Right renal pelvis (tissue), 4 donors: ENCODE measurements at regions not wholly inside any gene's neighbourhood (a gene's known extent, or its start where the extent isn't known, plus 50 kb on each side); places are given as distances from the start of the nearest gene placed in this dataset.

ENCODE experiments used
- DNase-seq, 4 donors: peaks; one replicate each; pipeline ENCODE4 v3.0.0-alpha.2; 2013; ENCODE audit warnings: low read depth in 4 of 4, low spot score in 3 of 4, missing footprints in 1 of 4

DNA sequence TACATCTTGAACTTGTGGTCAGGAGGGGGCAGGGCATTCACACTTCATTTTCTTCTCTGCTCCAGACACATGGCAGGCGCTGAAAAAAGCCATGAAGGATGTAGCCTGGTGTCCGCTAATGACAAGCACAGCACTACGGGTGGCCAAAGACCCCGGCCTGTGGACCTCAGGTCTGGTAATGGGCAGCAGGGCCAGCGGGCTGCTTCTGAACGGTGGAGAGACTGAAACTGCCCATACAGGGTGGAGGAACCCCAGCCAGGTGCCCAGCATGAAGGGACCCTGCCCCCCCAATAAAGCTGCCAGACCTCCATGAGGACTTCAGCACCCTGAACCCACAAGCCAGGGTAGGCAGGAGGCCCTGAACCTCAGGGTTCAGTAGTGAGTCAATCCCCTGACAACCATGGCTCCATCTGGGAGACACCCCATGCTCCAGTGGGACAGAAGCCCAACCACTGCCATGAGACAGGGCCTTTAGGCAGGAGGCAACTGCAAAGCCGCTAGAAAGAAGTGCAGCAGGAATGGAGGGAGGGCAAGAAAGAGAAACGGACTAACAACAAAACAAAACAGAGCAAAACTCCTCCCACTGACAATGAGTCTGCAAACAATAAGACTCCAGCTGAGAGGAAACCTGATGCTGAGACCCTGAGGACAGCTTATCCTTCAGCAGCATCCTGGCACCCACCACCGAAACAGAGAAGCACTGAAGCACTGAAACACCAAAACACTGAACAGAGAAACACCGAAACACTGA, 140.2 kb upstream of the PPP2R2D start:
- DNase-seq: no peak

DNA sequence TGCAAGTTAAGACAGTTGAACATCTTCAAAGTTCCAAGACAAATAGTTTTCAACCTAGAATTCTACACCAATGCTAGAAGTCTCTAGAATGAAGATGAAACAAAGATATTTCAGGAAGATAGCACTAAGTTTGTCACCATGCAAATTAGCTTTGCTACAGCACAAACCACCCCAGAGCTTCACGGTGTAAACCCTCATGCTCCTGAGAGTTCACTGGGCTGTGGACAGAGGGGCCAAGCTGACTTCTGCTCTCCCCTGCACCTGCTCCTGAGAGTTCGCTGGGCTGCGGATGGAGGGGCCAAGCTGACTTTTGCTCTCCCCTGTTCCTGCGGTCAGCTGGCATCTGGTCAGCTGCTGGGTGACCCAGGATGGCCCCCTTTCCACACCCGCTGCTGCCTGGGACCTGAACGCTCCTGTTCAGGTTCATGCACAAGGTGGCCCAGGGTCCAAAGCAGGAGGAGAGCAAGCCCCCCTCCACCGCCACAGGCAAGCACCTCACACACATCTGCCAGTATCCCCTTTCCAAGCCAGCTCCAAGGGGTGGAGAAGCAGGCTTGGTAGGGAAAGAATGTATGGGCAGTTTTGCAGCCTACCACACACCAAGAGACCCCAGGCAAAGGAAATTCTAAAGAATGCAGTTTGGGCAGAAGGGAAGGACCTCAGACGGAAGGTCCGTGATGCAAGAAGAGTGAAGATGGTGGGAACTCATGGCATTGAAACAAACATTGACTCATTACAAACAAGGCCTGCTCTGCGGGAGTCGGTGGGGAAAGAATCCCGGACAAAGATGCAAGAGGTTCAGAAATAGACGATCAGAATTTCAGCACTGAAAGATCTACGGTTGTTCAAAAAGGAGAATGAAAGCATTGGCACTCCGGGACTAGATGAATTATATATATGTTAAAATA, 137.8 kb upstream of the PPP2R2D start:
- no peak for DNase-seq

DNA sequence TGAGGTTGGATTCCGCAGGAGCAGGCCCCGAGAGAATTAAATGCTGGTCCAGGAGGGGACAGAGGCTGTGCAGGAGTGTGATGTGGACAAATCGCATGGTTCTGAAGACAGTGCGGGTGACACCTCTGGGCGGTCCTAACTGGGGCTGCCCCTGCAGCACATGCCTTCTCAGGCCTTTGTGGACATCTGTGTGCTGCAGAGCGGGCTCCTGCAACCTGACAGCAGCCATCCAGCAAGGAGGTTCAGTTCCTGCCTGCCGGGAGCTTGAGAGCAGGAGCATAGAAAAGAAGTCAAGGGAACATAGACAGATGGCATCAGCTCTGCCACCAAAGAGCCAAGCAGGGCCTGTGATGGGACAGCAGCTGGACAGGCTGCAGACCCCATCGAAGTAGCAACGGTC, 135.9 kb upstream of the PPP2R2D start:
- DNase-seq: no peak

DNA sequence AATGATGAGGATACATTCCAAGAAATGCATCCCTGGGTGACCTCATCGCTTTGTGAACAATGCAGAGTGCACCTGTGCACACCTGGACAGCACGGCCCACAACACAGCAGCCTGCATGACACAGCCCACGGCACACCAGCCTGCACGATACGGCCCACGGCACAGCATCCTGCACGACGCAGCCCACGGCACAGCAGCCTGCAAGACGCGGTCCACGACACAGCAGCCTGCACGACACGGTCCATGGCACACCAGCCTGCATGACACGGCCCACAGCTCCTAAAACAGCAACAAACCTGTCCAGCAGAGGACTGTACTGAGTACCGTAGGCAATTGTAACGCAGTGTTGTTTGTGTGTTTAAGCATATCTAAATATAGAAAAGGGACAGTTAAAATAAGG, 134.7 kb upstream of the PPP2R2D start:
- DNase-seq: no peak

DNA sequence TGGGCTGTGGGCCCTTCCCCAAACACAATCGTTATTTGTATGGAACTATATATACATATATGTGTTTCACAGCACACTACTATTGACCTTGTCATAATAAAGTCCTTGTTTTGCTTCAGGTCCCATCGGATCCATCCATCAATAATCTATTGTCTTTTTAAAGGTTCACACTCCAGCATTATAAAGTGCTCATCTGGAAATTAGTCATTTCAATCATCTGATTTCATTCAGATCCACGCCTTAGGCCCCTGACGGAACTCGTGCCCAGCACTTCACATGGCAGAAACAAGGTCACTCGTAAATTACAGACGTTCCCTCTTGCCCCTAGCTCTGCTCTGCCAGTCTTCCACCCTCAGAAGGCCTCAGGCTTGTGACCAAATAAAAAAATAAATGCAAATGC, 133.1 kb upstream of the PPP2R2D start:
- DNase-seq: no peak

DNA sequence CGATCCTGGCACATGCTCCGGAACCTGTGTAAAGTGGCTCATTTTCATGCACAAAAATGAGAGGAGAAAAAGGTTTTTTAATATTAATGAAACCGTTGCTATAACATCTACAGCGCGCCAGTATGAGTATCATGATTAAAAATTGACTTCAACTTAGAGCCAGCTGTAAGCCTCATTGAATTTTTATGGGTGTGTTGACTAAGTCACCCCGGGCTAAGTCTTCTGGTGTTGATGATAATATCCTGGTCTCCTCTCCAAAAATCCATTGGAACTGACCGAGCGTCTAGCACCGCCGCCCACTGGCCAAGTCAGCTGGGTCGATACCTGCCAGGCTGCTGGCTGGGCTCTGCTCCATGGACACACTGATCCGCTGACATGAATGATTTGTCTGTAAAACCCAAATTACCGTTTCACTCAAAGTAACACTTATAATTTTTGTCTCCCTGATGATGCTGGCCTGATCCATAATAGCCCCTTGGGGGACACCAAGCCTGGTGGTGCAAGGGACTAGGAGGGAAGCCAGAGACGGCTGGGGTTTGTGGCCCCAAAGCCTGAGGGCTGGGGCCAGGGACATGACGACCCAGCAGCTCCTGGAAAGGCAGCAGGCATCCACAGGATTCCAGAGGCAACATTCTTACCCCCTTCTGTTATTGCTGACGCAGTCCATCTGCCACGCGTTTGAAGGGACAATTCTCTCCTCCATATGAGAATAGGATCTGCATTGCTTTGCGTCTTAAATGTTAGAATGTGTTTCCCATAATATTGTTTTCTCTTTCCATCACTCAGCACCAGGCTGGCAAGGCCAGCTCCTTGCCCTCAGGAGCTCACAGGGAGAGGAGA, 131.0 kb upstream of the PPP2R2D start:
- no peak for DNase-seq

DNA sequence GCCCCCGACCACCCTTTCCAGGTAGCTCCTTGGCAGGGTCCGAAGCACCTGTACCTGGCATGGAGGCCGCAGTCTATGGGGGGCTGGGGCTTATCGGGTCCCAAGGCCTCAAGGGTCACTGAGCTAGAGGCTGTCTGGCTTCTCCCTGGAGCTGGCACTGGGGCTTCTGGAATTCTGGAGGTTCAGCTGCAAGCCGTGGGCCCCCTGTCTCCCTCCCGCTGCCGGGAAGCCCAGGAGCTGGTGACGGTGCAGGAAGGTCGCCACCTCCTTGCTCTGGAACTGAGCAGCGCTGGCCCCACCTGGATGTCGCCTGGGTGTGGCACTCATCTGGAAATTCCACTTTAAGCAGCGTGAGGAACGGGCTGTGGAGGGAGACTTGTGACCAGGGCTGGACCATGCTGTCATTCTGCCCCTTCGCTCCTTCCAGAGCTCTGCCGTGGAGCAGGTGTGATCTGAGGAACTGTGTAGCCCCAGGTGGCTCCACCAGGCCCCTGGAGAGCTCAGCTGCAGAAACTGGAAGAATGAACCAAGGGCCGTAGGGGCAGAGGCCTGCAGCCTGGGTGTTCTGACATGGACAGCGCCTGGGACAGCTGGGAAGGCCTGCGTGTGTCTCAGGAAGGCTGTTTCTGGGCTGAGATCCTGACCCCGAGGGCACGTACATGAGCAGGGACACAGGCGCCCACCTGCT, 129.7 kb upstream of the PPP2R2D start:
- no peak for DNase-seq

DNA sequence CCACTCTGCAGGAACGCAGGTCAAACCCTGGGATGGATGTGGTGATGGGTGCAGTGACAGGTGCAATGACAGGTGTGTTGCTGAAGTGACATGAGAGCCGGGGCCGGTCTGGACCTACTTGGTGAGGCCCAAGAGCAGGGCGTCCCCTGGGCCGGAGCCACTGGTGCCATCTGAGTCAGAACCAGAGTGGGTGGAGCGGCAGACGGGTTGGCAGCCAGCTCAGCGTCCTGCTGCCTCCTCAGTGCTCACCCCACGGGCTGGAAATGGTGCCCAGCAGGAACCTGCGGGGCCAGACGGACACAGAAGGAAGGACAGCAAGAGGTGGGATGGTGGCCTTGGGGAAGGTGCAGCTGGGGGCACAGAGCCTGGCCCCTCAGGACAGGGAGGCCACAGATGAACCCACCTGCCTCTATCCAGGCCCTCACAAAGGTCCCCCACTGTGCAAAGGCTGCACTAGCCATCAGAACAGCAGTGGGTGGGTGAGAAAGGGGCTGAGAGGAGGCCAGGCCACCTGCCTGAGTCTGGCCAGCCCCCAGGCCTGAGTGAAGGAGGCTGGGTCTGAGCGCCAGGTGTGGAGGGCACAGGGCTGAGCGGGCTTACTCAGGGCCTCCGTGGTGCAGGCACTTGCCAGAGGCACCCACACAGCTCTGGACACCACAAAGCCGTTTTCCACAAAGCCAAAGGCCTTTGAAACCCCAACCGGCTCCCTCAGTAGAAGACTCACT, 129.0 kb upstream of the PPP2R2D start:
- no peak for DNase-seq

DNA sequence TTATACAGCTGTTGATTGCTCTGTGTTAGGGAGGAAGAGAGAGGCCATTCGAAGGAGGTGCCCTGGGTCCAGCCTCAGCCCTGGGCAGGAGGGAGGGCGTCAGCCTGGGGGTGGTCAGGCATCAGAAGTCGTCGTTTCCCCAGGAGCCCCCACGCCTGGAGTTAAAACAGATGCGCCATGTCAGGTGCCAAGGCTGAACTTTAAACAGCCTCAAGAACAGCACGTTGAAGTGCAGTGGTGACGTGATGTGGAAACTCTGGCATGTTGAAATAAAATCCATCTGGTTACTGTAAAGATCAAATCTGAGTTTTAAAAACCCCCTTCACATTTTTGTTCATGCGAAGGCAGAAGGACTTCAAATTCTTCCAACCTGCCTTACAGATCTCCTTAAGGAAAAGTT, 128.4 kb upstream of the PPP2R2D start:
- no peak for DNase-seq

DNA sequence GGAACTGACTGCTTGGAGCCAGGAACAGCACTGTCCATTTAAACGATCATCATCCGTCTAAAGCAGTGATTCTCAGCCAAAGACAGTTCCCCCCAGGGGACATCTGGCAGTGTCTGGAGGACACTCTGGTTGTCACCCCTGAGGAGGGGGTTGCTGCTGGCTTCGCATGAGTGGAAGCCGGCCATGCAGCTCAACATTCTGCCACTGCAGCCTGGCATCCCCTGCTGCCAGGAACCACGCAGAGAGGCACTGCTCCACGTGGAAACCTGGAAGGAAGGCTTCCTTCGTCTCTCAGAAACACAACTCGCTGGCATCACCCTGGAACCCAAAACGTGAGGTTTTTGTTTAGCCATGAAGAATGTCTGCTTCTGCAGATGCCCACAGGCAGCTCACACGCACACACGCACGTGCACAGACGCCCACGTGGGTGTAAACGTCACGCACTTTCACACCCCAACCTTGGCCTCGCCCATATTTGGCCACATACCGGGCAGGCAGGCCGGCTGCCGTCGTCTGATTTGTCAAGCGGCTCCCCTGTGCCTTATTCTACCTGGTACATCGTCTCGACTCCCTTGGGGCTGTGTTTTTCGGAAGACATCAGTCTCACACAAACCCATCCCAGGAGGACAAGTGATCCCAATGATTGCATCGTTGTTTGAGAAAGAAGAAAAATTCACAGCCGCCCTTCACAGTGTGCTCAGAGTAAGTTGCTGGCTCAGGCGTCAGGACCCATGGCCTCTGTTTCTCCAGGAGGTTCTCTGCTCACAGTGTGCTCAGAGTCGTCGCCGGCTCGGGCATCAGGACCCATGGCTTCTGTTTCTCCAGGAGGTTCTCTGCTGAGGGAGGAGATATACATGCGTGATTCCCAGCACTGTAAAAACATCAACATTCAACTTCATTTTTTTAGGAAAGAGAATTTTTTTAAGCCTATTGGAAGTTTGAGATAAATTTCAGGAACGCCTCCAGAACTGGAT, 127.2 kb upstream of the PPP2R2D start:
- no peak for DNase-seq

DNA sequence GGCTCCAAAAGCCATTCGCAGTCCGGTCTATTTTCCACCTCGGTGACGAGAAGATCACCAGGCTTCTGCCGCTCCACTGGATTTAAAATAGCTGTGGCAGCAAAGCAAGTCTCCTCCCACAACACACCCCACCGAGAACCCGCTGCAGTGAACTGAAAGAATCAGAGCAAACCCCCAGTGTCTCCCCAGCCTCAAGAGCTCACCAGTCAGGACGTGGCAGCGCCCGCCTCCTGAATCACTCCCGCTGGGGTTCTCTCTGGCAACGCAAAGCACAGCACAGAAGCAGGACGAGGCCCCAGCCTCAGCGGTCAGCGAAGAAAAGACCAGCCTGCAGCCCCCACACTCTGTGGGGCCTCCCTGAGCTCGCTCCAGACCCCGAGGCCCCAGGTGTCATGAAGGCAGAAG, 126.1 kb upstream of the PPP2R2D start:
- DNase-seq: no peak

DNA sequence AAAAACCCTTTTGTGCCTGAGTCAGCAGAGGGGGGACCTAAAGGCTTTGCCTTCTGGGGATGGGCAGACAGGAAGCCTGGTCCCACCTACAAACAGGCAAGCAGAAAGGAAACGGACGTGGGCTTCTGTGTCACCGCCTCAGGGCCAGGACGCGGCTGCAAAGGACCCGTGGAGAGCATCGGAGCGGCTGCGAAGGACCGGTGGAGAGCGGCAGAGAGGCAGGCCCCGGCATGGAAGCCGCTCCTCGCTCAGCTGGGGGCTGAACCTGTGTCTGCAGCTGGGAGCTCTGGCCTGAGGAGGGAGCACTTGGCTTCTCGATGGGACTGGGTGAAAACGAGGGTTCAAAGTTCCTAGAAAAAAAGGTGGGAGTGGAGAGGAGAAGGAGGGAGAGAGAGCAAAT, 125.4 kb upstream of the PPP2R2D start:
- DNase-seq: no peak

DNA sequence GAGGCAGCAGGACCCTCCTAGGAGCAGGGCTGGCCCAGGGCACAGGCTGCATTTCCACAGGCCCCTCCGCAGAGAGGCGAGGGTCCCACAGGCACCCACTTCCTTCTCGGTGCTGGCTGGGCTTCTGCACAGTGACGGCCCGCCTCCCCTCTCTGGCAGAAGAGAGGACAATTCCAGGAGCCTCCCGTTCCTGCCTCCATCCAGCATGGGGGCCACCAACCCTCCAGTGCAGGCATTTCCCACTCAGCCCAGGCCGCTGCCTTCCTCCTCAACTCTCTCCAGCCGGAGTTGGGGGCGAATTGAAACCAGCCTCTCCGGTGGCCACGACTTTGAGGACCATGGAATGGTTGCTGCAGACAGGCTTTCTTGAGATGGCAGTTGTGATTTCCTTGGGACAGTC, 125.0 kb upstream of the PPP2R2D start:
- DNase-seq: no peak

DNA sequence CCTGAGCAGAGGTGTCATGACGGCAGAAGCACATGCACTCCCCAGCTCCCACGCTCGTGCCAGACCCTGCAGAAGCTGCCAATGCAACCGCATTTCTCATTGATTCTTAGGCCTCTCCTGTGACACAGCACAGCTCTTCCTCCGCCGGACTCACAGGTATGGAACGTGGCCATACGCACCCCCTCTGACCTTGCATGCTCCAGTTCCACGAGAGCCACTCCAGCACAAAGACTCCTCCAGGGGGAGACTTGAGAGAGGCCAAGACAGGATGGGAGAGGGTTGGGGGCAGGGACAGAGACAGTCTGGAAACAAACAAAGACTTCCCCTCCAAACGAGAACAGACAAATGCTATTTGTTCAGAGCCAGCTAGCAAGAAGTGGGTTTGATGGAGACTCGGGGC, 124.3 kb upstream of the PPP2R2D start:
- DNase-seq: no peak

DNA sequence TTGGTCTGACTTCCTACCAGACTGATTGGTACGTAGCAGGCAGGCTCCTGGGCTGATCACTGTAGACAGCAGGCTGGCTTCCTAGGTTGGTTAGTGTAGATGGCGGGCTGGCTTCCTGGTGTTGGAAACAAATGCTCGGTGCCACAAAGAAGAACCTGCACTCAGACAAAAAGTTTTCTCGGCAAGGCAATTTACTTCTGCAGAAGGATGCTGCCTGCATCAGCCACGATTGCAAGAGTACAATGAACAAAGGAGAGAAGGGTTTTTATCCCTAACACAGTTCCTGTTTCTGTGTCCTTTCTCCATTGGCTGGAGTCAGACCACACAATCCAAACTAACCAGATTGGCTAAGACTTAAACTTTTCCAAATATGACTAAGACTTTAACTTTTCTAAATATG, 123.6 kb upstream of the PPP2R2D start:
- DNase-seq: no peak

DNA sequence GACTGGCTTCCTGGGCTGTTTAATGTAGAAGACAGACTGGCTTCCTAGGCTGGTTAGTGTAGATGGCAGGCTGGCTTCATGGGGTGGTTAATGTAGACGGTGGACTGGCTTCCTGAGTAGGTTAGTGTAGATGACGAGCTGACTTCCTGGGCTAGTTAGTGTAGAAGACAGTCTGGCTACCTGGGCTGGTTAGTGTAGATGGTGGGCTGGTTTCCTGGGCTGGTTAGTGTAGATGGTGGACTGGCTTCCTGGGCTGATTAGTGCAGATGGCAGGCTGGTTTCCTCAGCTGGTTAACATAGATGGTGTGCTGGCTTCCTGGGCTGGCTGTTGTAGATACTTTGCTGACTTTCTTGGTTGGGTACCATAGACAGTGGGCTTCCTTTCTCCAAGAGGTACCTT, 122.9 kb upstream of the PPP2R2D start:
- DNase-seq: no peak

DNA sequence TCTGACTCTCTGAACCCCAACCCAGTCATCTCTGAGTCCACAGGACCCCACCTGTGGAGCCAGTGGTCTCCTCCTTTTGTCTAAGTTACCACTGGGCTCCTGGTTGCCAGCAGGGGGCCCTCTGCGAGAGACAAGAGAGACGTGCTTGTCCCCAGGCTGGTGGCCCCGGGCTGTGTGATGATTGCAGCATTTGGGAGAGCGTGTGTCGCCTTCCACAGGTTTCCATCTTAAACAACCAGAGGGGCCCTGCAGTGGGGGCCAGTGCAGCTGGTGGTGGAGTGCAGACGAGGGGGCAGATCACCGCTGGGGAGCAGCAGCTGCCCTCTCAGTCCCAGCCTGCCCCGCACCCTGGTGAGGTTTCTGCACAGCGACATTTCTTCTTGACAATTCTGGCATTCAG, 122.4 kb upstream of the PPP2R2D start:
- DNase-seq: no peak

DNA sequence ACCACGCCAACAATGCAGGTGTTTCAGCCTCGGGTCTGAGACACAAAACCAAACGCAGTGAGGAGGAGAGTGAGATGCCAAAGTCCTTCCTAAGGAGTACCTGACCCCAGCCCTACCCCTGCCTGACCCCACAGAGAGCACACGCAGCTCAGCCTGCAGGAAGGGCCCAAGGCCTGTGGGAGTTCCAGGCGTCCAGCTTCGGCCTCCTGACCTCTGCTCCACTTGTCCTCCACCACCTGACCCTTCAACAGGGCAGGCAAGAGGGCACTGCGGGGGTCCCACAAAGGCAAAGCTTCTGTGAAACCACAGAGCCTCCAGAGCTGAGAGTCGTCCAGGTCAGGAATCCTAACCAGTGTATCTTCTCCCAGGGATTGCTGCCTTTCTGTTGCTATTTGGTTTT, 122.0 kb upstream of the PPP2R2D start:
- no peak for DNase-seq
